ENCODE measurements at regions not wholly inside any gene's neighbourhood (a gene's known extent, or its start where the extent isn't known, plus 50 kb on each side); places are given as distances from the start of the nearest gene placed in this dataset.

DNA sequence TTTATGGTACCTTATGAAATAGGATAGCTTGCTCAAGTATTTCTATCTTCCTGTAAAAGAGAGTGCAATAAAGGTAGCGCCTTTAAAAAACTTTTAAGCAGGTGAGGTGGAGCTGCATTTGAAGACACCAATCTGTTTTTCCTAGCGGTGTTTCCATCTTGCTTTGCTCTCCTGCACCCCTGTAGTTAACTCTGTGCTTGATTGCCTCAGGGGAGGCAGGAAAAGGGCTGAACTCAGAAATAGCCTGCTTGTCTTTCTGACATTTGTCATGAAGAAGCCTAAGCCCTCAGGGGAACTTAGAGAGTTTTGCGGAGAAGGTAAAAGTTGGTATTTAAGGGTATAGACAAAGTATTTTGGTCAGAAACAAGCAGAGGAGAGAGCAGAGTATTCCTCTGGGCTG, 63.0 kb upstream of the TPRG1 start:
- DNase-seq (no peak), ATAC-seq (ENCODE audit: low read depth) (no peak)
- POLR2A ChIA-PET = no interaction called here
- peaks cover 16% of the 10 kb centered on the region for H3K27me3 Mint-ChIP-seq
- TF ChIP-seq, protein P1, sequence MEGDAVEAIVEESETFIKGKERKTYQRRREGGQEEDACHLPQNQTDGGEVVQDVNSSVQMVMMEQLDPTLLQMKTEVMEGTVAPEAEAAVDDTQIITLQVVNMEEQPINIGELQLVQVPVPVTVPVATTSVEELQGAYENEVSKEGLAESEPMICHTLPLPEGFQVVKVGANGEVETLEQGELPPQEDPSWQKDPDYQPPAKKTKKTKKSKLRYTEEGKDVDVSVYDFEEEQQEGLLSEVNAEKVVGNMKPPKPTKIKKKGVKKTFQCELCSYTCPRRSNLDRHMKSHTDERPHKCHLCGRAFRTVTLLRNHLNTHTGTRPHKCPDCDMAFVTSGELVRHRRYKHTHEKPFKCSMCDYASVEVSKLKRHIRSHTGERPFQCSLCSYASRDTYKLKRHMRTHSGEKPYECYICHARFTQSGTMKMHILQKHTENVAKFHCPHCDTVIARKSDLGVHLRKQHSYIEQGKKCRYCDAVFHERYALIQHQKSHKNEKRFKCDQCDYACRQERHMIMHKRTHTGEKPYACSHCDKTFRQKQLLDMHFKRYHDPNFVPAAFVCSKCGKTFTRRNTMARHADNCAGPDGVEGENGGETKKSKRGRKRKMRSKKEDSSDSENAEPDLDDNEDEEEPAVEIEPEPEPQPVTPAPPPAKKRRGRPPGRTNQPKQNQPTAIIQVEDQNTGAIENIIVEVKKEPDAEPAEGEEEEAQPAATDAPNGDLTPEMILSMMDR (IDR thresholded peaks at IDR 0.05) = no peak
- H3K9me3 Mint-ChIP-seq = no peaks in the 10 kb centered on the region
- intact Hi-C loops (cut with micrococcal nuclease) = no loop called here
- no peak overlapping the region for H3K27ac Mint-ChIP-seq
- H3K36me3 Mint-ChIP-seq (ENCODE audit: low read depth) = no peaks in the 10 kb centered on the region
- no peaks in the 10 kb centered on the region for H3K4me1 Mint-ChIP-seq
- H3K4me3 Mint-ChIP-seq = no peak overlapping the region
- CTCF ChIA-PET = no interaction called here

DNA sequence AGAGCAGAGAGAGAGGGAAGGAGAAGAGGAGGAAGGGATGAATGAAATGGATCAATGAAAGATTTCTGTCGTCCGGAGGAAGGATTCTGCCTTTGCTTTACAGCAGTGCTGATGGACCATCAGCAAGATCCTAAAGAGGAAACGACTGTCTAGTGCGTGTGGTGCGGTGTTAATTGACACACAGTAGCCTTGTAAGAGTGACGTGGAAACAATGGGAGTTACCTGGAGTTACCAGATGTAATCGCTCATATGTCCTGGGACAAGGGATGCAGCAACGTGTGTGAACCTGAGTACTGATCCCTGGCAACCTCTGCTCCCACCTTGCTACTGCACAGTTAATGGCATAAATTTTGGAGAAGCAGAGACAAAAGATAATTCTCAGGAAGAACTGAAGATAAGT, 62.6 kb upstream of the TPRG1 start:
- intact Hi-C loops (cut with micrococcal nuclease) = no loop called here
- Mint-ChIP-seq H3K36me3 (ENCODE audit: low read depth) (no peaks in the 10 kb centered on the region), H3K27me3 (peaks cover 16% of the 10 kb centered on the region), H3K4me1 (no peaks in the 10 kb centered on the region), H3K9me3 (no peaks in the 10 kb centered on the region), H3K27ac (no peak overlapping the region), H3K4me3 (no peak overlapping the region)
- POLR2A ChIA-PET = no interaction called here
- DNase-seq = no peak
- TF ChIP-seq, protein P1 (IDR thresholded peaks at IDR 0.05) = no peak
- CTCF ChIA-PET = no interaction called here
- no peak for ATAC-seq (ENCODE audit: low read depth)

DNA sequence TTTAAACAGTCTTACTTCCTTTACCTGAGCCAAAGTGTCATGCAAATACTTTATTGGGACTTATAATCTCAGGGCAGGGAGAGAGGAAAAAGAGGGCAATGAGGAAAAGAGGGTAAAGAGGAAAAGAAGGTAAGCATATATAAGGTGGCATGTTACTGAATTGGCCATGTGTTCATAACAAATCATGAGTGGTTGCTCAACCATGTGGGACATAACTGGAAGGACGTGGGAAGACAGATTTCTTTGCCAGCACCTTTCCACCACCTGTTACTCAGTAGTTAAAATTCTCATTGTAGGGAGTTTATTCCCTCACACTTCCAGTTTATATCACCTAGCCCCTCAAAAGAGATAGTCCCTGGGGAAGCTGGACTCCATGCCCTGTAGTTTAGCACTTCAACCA, 54.7 kb upstream of the TPRG1 start:
- Mint-ChIP-seq H3K4me3 (no peak overlapping the region), H3K9me3 (peaks cover 13% of the 10 kb centered on the region), H3K27me3 (peaks cover 3% of the 10 kb centered on the region), H3K36me3 (ENCODE audit: low read depth) (no peaks in the 10 kb centered on the region), H3K4me1 (no peaks in the 10 kb centered on the region), H3K27ac (no peak overlapping the region)
- POLR2A ChIA-PET = no interaction called here
- TF ChIP-seq, protein P1 (IDR thresholded peaks at IDR 0.05) = no peak
- CTCF ChIA-PET = no interaction called here
- intact Hi-C loops (cut with micrococcal nuclease) = no loop called here
- DNase-seq = no peak
- no peak for ATAC-seq (ENCODE audit: low read depth)

DNA sequence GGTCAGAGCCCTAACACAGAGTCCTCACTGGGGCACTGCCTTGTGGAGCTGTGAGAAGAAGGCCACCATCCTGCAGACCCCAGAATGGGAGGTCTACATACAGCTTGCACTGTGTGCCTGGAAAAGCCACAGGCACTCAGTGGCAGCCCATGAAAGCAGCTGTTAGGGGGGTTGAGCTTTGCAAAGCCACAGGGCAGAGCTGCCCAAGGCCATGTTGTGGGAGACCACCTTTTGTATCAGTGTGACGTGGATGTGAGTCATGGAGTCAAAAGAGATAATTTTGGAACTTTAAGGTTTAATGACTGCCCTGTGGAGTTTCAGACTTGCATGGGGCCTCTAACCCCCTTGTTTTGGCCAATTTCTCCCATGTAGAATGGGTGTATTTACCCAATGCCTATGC, 52.9 kb upstream of the TPRG1 start:
- TF ChIP-seq, protein P1 (IDR thresholded peaks at IDR 0.05) = no peak
- H3K4me3 Mint-ChIP-seq = no peak overlapping the region
- CTCF ChIA-PET = no interaction called here
- POLR2A ChIA-PET = no interaction called here
- DNase-seq = no peak
- no peak overlapping the region for H3K27ac Mint-ChIP-seq
- H3K27me3 Mint-ChIP-seq = peaks cover 1% of the 10 kb centered on the region
- peaks cover 13% of the 10 kb centered on the region for H3K9me3 Mint-ChIP-seq
- no peaks in the 10 kb centered on the region for H3K4me1 Mint-ChIP-seq
- no peaks in the 10 kb centered on the region for H3K36me3 Mint-ChIP-seq (ENCODE audit: low read depth)
- no peak for ATAC-seq (ENCODE audit: low read depth)
- intact Hi-C loops (cut with micrococcal nuclease) = no loop called here

DNA sequence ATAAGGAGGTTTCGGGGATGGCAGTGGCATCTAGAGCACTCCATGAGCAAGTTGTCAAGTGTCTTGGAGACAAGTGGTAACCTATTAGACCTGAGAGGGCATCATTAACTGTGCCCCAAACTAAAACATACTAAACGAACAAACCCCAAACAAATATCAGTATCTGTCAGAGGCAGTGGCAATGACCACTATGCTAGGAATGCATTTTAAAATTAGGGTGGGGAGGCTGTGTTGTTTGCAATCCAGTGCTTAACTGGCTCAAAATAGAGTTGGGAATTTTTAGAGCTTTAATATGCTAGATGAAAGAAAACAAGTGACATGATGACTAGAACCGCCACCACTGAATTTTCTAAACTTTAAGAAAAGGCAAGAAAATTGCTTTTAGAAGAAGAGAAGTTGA, 51.8 kb upstream of the TPRG1 start:
- no peak for DNase-seq
- H3K36me3 Mint-ChIP-seq (ENCODE audit: low read depth) = no peaks in the 10 kb centered on the region
- no peak for ATAC-seq (ENCODE audit: low read depth)
- CTCF ChIA-PET = no interaction called here
- TF ChIP-seq, protein P1 (IDR thresholded peaks at IDR 0.05) = no peak
- H3K27ac Mint-ChIP-seq = no peak overlapping the region
- peaks cover 1% of the 10 kb centered on the region for H3K27me3 Mint-ChIP-seq
- no peaks in the 10 kb centered on the region for H3K4me1 Mint-ChIP-seq
- peaks cover 13% of the 10 kb centered on the region for H3K9me3 Mint-ChIP-seq
- intact Hi-C loops (cut with micrococcal nuclease) = no loop called here
- no peak overlapping the region for H3K4me3 Mint-ChIP-seq
- POLR2A ChIA-PET = no interaction called here
